Midbrain (tissue), 1 donor: ENCODE measurements at regions not wholly inside any gene's neighbourhood (a gene's known extent, or its start where the extent isn't known, plus 50 kb on each side); places are given as distances from the start of the nearest gene placed in this dataset.
A peak's percentile ranks its signal among the peaks of the same experiment; 100 is the strongest.
"Not testable (repeated sequence)": the region's sequence is repeated elsewhere in the genome, so short reads cannot be mapped to it uniquely, and the experiment has no call there.

Experiments
- DNase-seq: peaks from one replicate; lab custom pipeline; 2025; lab: John Stamatoyannopoulos, UW

DNA sequence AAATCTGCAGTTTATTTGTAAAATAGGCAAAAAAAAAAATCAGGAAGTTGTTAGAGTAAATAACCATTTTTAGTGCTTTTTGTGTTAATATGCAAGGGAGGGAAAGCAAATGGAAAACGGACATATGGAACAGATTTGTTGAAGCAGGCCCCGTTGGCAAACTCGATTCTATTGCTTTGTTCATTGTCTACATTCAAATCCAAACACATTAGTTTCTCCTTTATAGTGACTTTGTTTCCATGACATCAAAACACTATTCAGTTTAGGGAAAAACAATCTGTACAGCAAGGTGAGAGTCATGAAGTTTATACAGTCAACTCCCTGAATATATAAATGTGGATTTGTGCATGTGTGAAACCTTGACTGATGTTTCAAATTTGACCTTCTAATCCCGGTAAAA is 142.2 kb downstream of the FAM47A start:
- no peak for DNase-seq

DNA sequence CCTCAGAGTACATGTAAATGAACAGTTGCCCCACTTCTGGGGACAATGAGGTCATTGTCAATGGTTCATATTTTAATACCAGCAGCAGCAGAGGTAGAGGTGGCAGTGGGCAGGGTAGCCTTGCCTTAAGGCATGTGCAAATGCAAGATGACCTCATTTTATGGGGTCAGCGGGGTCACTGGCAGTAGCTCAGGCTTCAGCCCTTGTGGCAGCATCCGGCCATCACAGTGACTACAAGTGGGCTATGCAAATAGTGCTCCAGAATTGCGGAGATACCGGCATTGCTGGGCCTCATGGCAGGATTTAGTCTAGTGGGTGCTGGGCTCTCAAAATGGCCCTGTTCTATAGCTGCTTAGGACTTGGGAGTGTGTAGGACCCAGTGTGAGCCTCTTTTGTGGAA is 144.7 kb downstream of the FAM47A start:
- DNase-seq: no peak

DNA sequence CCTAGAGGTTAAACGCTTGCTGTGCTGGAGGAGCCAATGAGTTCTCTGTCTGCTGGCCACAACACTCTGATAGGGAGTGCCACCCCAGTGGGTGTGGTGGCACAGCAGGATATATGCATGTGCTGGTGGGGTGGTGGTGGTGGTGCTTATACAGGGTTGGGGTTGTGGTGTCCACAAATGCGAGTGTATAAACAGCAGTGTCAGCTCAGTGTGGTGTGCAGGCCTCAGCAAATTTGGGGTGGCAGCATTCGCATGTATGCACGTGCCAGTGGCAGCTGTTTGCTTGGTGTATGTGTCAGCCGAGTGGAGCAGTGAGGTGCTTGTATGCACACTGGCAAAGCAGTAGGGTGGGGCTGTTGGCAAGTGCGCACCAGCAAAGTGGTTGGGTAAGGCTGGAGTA is 157.4 kb downstream of the FAM47A start:
- no peak for DNase-seq

DNA sequence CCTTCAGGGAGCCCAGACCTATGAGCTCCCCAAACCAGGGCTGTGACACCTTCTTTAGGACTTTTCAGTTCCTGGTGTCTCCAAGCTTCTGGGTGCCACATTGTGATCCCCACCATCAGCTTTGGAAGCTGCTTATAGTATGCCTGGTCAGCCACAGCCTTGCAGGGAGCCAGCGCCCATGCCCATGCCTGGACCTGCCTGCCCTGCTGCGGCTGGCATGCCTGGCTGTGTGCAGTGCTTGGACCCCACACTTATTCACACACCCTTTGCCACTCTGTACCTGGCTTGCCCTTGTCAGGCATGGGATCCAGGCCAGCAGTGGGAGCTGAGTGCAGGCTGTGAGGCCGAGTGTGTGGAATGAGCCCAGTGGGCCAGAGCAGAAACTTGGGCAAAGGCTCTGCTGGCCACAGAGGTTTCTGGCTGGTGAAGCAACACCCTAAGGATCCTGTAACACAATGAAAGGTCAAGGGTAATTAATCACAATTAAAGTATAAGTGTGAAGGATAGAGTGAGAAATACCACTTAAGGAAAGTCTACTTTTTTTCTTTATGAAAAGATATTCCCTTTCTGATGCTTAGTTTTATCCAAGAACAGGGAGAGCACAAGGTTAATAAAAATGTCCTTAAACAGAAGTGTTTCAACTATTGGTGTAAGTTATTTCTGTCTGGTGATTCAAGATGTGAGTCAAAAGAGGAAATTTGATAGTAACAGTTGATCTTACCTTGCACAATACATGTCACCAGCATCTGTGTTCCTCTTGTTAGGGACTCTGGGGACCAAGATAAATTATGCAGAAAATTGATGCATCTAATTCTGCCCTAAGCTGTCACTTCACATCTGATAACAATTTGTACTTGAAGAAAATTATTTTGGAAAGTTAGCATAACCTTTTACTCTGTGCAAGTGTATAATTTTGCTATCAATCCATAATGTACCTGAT is 161.8 kb downstream of the FAM47A start:
- DNase-seq: no peak

DNA sequence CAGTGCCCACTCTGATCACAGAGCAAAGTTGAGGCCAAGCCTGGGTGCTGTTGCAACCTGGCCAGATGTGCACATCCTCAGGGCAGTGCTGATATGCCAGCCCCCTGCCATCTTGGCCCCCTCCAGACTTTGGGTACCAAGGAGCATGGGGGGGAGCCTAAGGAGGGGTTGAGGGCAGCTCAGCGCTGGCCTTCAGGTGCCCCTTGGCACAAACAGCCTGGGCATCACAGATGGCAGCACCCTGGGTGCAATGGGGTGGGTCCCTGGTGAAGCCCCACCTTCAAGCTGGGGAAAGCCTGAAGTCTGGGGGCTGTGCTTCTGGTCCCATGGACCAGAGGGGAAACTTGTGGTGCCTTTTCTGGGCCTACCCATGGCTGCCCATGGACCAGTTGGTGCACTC is 163.0 kb downstream of the FAM47A start:
- DNase-seq: no peak

DNA sequence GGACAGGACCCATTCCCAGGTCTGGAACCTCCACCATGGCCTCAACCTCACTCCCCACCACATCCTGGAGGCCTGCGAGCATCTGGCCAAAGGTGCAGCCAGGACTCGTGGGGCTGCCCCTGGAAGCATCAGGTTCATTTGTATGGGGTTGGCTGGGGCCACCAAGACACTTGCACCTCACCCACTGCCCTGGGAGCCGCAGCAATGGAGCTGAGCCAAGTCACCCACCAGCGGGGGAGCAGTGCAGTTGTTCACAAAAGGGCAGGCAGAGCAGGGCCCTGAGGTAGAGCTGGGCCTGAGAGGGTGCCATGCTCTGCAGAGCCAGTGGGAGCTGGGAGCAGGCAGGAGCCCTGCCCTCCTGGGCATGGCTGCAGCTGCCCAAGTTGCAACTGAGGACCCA is 163.5 kb downstream of the FAM47A start:
- DNase-seq: no peak

DNA sequence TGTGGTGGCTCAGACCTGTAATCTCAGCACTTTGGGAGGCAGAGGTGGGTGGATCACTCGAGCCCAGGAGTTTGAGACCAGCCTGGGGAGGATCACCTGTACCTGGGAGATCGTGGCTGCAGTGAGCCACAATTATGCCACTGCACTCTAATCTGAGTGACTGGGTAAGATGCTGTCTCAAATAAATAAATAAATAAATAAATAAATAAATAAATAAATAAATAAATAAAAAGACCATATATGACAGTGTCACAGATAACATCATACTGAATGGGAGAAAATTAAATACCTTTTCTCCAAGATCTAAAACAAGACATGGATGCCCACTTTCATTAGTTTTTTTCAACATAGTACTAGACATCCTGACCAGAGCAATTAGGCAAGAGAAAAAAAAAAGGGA is 182.8 kb downstream of the FAM47A start:
- DNase-seq: no peak

DNA sequence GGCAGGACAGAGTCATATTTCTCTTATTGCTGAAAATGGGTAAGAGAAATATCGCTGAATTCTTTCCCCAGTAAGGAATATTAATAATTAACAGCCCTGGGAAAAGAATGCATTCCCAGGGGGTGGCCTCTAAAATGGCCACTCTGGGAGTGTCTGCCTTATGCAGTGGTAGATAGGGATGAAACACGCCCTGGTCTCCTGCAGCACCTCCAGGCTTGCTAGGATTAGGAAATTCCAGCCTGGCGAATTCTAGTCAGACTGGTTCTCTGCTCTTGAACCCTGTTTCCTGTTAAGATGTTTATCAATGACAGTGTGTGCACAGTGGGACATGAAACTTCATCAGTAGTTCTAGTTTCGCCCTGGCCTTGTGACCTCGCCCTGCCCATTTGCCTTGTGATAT is 205.9 kb downstream of the FAM47A start:
- DNase-seq: not testable (repeated sequence)

DNA sequence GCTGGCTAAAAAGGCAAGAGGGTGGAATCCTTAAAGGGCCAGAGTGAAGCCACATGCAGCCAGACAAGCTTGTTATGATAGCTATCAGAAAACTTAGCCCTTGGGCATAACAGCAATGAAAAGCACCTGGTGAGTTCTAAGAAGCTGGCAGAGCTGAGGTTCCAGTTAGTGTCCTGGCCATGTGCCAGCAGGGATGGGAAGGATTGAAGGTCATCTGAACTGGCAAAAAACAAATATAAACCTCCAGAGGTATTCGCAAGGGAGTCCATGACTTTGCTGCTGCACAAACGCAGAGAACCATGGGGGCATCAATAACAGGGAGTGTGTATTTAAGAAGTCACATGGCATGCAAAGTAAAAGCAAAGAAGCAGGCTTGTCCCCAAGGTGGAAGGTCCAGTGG is 208.9 kb downstream of the FAM47A start:
- DNase-seq: no peak

DNA sequence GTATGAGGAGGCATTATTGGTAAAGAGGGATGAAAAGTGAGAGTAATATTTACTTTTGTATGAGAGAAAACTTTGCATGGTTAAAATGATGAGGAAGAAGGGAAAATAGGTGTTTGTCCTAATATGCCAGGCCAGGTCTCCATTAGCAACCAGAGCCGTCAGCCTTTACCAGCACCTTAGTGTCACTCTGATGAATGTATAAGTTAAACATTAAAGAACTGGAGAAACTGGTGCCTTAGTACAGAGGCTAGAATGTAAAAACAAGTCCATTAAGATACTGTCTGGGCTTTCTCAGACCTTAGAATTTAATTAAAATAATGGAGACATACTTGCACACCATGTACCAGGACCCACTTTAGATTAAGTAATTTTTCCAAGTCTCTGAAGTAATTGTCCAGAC is 222.3 kb downstream of the FAM47A start:
- DNase-seq: no peak

DNA sequence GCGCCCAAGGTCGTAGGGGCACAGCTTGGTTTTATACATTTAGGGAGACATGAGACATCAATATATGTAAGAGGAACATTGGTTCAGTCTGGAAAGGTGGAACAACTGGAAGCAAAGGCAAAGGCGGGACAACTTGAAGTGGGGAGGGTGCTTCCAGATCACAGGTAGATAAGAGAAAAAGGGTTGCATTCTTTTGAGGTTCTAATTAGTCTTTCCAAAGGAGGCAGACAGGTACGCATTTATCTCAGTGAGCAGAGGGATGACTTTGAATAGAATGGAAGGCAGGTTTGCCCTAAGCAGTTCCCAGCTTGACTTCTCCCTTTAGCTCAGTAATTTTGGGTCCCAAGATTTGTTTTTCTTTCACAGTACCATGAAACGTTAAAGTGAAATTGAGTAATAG is 223.2 kb downstream of the FAM47A start:
- DNase-seq: no peak

DNA sequence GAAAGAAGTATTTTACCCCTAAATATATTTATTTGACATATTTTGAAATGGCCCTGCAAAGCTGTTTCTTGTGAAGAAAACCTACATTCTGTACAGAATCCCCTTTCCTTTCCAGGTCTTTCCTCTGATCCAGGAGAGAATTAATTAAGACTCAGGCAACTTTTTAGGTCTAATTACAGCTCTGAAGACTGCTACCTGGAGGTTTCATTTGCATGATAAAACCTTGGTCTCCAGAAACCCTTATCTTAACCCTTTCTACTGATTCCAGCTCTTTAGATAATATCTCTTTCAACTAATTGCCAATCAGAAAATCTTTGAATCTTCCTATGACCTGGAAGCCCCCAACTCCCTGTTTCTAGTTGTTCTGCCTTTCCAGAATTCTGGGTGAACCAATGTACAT is 224.0 kb downstream of the FAM47A start:
- DNase-seq: no peak

DNA sequence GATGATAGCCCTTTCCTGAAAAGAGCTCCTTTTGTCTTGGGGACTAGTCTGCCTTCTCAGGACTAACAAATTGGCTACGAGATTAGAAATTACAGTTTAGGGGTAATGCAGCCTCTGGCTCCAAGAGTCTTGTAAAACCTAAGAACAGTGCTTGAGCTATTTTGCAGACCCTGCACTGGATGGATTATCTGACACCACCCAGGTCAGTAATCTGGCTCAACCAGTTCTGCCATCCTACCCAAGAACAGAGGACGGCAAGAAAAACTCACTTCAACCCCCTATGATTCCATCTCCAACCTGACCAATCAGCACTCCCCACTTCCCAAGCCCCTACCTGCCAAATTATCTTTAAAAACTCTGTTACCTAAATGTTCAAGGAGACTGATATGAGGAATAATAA is 225.1 kb downstream of the FAM47A start:
- no peak for DNase-seq

DNA sequence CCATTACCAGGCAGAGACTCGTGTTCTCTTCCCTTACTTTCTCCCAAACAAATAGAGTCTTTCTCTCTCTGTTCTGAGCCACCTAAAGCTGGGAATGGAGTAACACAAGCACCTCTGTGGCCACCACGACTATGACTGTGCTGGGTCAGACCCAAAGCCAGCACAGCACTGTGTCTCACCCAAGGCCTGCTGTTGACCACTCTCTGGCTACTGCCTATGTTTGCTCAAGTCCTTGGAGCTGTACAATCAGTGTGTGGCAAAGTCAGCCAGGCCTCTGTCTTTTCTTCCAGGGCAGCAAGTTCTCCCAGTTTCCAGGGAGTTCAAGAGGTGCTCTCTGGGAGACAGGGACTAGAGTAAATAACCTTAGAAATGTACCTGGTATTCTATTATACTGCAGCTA is 239.4 kb downstream of the FAM47A start:
- no peak for DNase-seq

DNA sequence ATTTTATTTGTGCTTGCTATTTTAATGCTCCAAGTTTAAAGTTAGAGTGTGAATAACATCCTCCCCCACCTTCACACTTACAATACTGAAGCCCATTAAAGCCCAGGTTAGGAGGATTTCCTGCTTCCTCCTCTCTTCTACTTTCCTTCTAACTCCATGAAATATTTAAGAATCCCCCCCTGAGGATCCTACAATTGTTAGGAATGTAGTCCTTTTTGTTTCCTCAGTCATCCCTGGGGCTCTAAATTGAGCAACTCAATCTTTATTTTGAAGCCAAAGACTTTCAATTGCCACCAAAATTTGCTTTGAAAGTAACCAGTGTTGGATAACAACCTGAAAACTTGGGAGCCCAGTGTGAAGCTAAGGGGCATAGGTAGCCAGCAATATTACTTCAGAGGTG is 276.9 kb downstream of the FAM47A start:
- DNase-seq: no peak

DNA sequence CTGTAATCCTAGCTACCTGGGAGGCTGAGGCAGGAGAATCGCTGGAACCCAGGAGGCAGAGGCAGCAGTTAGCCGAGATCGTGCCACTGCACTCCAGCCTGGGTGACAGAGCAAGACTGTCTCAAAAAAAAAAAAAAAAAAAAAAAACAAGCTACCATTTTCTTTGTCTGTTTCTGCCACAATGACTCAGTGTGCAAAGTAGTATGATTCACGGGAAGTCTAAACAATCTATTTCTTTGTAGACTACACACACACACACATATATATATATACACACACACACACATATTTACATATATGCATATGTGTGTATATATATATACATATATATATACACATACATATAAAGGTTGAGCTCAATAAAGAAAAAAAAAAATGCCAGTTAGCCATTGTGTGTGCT is 280.0 kb downstream of the FAM47A start:
- DNase-seq: not testable (repeated sequence)

DNA sequence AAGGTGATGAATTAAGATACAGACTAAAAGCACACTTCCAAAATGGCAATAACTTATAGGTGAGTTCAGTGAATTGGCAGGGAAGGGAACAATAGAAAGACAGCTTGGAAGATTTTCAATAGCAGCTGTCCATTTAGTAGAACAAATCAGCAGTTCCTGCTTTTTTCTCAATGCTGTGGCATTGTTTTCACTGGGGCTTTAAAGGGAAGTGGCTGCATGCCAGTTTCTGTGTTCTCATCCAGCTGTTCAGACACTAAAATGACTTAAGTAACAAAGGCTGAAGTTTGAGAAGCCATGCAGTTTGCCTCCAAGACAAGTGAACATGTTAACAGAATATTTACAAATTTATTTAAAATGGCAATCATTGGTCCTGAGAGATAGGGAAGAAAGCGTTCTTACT is 291.9 kb downstream of the FAM47A start:
- DNase-seq: peak; percentile 6

DNA sequence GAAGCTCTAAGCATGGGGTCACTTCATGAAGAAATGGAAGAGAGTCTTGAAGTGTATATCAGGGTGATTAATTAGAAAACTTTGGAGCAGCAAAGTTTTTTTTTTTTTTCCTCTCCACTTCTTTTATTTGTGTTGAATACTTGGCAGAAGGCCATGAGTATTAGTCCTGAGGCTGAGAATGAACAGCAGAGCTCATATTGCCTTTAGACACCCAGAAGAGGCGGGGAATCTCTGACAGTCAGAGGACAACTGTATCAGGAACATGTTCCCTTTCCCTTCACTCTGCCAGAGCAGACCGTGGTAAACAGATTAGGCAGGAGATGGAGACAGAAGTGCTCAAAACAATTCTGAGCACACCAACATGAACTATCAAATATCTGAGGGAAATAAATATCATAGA is 300.9 kb downstream of the FAM47A start:
- DNase-seq: no peak

DNA sequence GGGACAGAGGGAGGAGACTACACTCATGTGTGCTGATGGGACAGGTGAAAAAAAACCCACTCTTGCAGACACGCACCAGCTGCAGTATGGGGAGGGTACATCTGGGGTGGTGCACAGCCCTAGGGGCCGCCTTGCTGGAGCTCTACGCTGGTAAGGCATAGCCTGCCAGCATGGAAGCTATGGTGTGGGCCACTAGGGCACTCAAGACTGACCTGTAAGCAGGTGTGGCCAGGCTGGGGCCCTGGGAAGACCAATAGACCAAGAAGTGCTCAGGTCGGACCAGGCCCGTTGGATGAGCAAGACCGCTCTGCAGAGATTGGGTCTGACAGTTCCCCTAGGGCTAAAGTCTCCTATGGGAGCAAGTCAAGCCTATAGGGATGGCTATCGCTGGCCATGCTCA is 314.8 kb downstream of the FAM47A start:
- DNase-seq: no peak

DNA sequence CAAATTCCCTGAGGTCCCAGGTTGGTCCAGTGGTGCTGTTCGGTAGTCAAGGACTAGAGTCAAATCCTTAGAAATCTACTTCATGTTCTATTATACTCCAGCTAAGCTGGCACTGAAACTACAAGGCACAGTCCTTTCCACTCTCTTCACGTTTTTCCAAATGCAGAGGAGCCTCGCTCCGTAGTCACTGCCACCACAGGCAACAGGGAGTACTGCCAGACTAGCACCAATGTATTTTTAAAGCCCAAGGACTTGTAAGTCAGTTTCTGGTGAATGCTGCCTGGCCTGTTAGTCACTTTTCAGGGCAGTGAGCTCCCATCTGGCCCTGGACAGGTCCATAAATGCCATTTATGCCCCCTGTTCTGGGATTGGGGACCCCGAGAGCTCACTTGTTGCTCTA is 323.5 kb downstream of the FAM47A start:
- no peak for DNase-seq

DNA sequence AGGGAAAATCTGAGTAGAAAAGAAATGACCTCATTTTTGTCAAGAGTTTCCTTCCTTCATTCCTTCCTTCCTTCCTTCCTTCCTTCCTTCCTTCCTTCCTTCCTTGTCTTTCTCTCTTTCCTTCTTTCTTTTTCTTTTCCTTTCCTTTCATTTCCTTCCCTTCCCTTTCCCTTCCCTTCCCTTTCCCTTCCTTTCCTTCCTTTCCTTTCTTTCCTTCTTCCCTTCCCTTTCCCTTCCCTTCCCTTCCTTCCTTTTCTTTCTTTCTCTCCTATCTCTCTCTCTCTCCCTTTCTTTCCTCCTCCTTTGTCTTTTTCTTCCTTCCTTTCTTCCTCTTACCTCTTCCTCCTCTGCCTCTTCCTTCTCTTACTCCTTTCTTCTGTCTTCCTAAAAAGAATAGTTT is 347.6 kb downstream of the FAM47A start:
- no peak for DNase-seq

DNA sequence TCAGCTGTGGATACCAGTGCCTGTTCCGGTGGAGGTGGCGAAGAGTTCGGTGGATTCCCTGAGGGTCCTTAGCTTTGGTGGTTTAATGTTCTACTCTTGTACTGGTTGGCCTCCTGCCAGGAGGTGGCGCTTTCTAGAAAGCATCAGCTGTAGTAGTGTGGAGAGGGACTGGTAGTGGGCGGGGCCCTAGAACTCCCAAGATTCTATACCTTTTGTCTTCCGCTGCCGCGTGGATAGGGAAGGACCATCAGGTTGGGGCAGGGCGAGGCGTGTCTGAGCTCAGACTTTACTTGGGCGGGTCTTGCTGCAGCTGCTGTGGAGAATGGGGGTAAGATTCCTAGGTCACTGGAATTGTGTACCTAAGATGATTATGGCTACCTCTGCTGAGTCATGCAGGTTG is 390.3 kb downstream of the FAM47A start:
- DNase-seq: no peak

DNA sequence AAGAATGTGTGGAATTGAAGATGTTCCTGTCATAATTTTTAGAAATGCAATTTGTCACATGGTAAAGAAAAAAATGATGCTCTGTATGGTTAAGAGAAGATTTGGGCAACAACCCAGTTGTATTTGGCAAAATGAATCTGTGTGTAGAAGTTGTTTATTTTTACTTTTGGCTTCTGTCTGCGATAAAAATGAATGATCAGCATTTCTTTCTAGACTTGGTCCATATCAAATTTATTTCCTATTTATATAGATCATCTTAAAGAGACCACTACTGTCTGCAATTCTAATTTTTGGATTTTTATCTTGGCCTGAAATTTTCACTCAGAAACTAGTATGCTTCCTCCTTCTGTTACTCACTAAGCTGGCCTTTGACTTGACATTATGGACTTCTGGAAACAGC is 396.9 kb downstream of the FAM47A start:
- DNase-seq: no peak
